A673 (cell line): ENCODE measurements at regions not wholly inside any gene's neighbourhood (a gene's known extent, or its start where the extent isn't known, plus 50 kb on each side); places are given as distances from the start of the nearest gene placed in this dataset.

ENCODE experiments used
- EZH2 ChIP-seq: fragments of 200-600 bp; sonication (generic); IDR thresholded peaks from 2 replicates; pipeline ENCODE4 v1.6.1; 2017; ENCODE audit warnings: borderline replicate concordance, low read depth, mild to moderate bottlenecking, mixed read lengths, antibody characterized with exemption, low read length; ENCODE audit not compliant: poor library complexity, severe bottlenecking
- TF ChIP-seq, protein P1 (sequence below): fragments of 300-800, 200-600 bp; sonication (generic); conservative IDR thresholded peaks from 2 replicates; pipeline ENCODE4 v1.5.1; 2017; ENCODE audit warnings: low read depth, mild to moderate bottlenecking, antibody characterized with exemption, low read length, moderate library complexity, mixed read lengths

DNA sequence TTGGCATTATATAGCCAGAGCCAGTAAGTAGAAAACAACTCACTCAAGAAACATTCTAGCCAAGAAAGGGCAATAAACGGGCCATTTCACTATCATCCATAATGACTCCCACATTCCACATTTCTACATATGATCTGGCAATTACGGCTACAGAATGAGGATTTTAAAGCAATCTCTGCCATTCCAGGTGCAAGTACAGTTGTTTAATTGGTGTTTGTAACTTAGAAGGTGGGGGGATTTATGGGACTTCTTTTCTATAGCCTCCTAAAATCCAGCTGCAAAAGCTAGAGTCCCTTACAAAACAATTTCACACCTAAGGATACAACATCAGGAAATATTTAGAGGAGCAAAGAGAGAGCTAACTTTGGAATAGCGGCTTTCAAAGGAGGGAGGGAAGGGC is 295.4 kb upstream of the RORA start:
- TF ChIP-seq, protein P1, sequence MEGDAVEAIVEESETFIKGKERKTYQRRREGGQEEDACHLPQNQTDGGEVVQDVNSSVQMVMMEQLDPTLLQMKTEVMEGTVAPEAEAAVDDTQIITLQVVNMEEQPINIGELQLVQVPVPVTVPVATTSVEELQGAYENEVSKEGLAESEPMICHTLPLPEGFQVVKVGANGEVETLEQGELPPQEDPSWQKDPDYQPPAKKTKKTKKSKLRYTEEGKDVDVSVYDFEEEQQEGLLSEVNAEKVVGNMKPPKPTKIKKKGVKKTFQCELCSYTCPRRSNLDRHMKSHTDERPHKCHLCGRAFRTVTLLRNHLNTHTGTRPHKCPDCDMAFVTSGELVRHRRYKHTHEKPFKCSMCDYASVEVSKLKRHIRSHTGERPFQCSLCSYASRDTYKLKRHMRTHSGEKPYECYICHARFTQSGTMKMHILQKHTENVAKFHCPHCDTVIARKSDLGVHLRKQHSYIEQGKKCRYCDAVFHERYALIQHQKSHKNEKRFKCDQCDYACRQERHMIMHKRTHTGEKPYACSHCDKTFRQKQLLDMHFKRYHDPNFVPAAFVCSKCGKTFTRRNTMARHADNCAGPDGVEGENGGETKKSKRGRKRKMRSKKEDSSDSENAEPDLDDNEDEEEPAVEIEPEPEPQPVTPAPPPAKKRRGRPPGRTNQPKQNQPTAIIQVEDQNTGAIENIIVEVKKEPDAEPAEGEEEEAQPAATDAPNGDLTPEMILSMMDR, result no peak
- TF ChIP-seq EZH2, result no peak
